ENCODE measurements at regions not wholly inside any gene's neighbourhood (a gene's known extent, or its start where the extent isn't known, plus 50 kb on each side); places are given as distances from the start of the nearest gene placed in this dataset.

DNA sequence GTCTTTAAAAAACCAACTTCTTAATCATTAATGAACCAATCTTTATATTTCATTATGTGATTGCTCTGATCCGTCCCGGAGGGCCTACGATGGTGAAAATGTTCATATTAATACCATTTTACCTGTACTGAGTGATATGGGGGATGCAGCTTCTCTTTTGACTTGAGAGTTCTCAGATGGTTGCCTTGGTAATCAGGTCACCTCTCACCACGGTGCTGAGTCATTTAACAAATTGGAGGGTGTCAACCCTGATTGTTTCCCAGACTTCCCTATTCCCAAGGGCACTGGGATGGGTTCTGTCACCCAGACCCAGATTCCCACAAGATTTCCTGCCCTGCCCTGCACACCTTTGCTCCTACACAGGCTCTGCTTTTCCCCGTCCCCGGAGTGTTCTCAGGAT, 128.5 kb upstream of the TMTC4 start:
- TF ChIP-seq, protein P1, sequence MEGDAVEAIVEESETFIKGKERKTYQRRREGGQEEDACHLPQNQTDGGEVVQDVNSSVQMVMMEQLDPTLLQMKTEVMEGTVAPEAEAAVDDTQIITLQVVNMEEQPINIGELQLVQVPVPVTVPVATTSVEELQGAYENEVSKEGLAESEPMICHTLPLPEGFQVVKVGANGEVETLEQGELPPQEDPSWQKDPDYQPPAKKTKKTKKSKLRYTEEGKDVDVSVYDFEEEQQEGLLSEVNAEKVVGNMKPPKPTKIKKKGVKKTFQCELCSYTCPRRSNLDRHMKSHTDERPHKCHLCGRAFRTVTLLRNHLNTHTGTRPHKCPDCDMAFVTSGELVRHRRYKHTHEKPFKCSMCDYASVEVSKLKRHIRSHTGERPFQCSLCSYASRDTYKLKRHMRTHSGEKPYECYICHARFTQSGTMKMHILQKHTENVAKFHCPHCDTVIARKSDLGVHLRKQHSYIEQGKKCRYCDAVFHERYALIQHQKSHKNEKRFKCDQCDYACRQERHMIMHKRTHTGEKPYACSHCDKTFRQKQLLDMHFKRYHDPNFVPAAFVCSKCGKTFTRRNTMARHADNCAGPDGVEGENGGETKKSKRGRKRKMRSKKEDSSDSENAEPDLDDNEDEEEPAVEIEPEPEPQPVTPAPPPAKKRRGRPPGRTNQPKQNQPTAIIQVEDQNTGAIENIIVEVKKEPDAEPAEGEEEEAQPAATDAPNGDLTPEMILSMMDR (conservative IDR thresholded peaks at IDR 0.05; ENCODE audit: low read depth in 2 of 2): no peak
- TF ChIP-seq EZH2 (IDR thresholded peaks at IDR 0.05; ENCODE audit: low read depth, unreplicated experiment) (no peak), POLR2AphosphoS5 (IDR thresholded peaks at IDR 0.05; ENCODE audit: low read depth) (no peak), EZH2phosphoT487 (IDR thresholded peaks at IDR 0.05; ENCODE audit: unreplicated experiment) (no peak), ZNF114 (CRISPR knock-in tag; IDR thresholded peaks at IDR 0.05) (no peak), JUNB (IDR thresholded peaks at IDR 0.05; ENCODE audit: unreplicated experiment) (no peak), NANOG (IDR thresholded peaks at IDR 0.05; ENCODE audit: borderline replicate concordance) (no peak)
- TF ChIP-seq, protein P2, sequence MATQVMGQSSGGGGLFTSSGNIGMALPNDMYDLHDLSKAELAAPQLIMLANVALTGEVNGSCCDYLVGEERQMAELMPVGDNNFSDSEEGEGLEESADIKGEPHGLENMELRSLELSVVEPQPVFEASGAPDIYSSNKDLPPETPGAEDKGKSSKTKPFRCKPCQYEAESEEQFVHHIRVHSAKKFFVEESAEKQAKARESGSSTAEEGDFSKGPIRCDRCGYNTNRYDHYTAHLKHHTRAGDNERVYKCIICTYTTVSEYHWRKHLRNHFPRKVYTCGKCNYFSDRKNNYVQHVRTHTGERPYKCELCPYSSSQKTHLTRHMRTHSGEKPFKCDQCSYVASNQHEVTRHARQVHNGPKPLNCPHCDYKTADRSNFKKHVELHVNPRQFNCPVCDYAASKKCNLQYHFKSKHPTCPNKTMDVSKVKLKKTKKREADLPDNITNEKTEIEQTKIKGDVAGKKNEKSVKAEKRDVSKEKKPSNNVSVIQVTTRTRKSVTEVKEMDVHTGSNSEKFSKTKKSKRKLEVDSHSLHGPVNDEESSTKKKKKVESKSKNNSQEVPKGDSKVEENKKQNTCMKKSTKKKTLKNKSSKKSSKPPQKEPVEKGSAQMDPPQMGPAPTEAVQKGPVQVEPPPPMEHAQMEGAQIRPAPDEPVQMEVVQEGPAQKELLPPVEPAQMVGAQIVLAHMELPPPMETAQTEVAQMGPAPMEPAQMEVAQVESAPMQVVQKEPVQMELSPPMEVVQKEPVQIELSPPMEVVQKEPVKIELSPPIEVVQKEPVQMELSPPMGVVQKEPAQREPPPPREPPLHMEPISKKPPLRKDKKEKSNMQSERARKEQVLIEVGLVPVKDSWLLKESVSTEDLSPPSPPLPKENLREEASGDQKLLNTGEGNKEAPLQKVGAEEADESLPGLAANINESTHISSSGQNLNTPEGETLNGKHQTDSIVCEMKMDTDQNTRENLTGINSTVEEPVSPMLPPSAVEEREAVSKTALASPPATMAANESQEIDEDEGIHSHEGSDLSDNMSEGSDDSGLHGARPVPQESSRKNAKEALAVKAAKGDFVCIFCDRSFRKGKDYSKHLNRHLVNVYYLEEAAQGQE (IDR thresholded peaks at IDR 0.05; ENCODE audit: unreplicated experiment): no peak

Data from GM23338 (cell line).